A673 (cell line): ENCODE measurements at regions not wholly inside any gene's neighbourhood (a gene's known extent, or its start where the extent isn't known, plus 50 kb on each side); places are given as distances from the start of the nearest gene placed in this dataset.

Source experiments
- EZH2 ChIP-seq: fragments of 200-600 bp; sonication (generic); IDR thresholded peaks from 2 replicates; pipeline ENCODE4 v1.6.1; 2017; ENCODE audit warnings: borderline replicate concordance, low read depth, mild to moderate bottlenecking, mixed read lengths, antibody characterized with exemption, low read length; ENCODE audit not compliant: poor library complexity, severe bottlenecking
- TF ChIP-seq, protein P1 (sequence below): fragments of 300-800, 200-600 bp; sonication (generic); conservative IDR thresholded peaks from 2 replicates; pipeline ENCODE4 v1.5.1; 2017; ENCODE audit warnings: low read depth, mild to moderate bottlenecking, antibody characterized with exemption, low read length, moderate library complexity, mixed read lengths

DNA sequence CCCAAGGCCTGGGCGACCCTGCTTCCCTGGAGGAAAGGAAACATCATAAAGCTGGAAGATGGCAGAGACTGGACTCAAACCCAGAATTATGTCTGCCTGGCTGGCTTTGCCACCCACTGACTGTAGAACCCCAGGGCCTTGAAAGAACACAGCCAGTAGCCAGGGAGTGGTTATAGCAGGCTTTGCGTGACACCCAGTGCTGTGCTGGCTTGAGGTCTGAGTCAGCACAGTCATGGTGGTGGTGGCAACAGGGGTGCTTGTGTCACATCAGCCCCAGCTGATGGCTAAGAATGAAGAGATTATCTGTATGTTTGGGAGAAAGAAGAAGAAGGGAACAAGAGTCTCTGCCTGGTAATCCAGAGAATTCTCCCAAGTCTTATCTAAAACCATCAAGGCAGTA lies 178.8 kb upstream of the SPIN4 start:
- TF ChIP-seq, protein P1, sequence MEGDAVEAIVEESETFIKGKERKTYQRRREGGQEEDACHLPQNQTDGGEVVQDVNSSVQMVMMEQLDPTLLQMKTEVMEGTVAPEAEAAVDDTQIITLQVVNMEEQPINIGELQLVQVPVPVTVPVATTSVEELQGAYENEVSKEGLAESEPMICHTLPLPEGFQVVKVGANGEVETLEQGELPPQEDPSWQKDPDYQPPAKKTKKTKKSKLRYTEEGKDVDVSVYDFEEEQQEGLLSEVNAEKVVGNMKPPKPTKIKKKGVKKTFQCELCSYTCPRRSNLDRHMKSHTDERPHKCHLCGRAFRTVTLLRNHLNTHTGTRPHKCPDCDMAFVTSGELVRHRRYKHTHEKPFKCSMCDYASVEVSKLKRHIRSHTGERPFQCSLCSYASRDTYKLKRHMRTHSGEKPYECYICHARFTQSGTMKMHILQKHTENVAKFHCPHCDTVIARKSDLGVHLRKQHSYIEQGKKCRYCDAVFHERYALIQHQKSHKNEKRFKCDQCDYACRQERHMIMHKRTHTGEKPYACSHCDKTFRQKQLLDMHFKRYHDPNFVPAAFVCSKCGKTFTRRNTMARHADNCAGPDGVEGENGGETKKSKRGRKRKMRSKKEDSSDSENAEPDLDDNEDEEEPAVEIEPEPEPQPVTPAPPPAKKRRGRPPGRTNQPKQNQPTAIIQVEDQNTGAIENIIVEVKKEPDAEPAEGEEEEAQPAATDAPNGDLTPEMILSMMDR: no peak
- no peak for TF ChIP-seq EZH2
